K562 (cell line): ENCODE measurements at regions not wholly inside any gene's neighbourhood (a gene's known extent, or its start where the extent isn't known, plus 50 kb on each side); places are given as distances from the start of the nearest gene placed in this dataset.

Experiments used
- AFF1 ChIP-seq, 2 experiments: fragments of 450-650 bp; IDR thresholded peaks; 2 replicates each; pipeline ENCODE4 v1.6.1; 2018; ENCODE audit warnings: mild to moderate bottlenecking in 2 of 2, low read depth in 1 of 2; ENCODE audit not compliant: partially characterized antibody in 2 of 2
- ATF2 ChIP-seq: sonication (generic); formaldehyde crosslinking; IDR thresholded peaks from 2 replicates; pipeline ENCODE4 v1.8.1; 2022; ENCODE audit warnings: missing genetic modification reagents
- CBX8 ChIP-seq: fragments of 200-600 bp; sonication (generic); IDR thresholded peaks from 2 replicates; pipeline ENCODE4 v1.6.1; 2012; ENCODE audit warnings: borderline replicate concordance, mixed run types, low read depth, mild to moderate bottlenecking, moderate library complexity, mixed read lengths, low read length, control low read depth, inconsistent platforms; ENCODE audit not compliant: poor library complexity, severe bottlenecking; ENCODE audit errors: extremely low read depth
- DACH1 ChIP-seq: fragments of 450-650 bp; IDR thresholded peaks from 2 replicates; pipeline ENCODE4 v1.6.1; 2018; ENCODE audit not compliant: partially characterized antibody
- DMBX1 ChIP-seq: fragments of 250-450 bp; sonication (Bioruptor Pico); IDR thresholded peaks from 2 replicates; pipeline ENCODE4 v1.8.0; 2022; ENCODE audit warnings: inconsistent platforms, mild to moderate bottlenecking, moderate library complexity, borderline replicate concordance
- EGR1 ChIP-seq: fragments of 450-650 bp; conservative IDR thresholded peaks from 2 replicates; pipeline ENCODE4 v1.6.1; 2017; ENCODE audit warnings: mild to moderate bottlenecking
- EHMT2 ChIP-seq: fragments of 450-650 bp; IDR thresholded peaks from 2 replicates; pipeline ENCODE4 v1.6.1; 2018; ENCODE audit warnings: antibody characterized with exemption
- ELF1 ChIP-seq: fragments of 200-800 bp; sonication (Bioruptor generic); IDR thresholded peaks from 2 replicates; pipeline ENCODE4 v1.6.1; 2016; ENCODE audit warnings: missing genetic modification characterization, missing compliant biosample characterization
- KDM1A ChIP-seq, 2 experiments: fragments of 450-650 bp; IDR thresholded peaks; 2 replicates each; pipeline ENCODE4 v1.6.1; 2016; ENCODE audit warnings: mild to moderate bottlenecking in 2 of 2
- LEF1 ChIP-seq: fragments of 450-650 bp; IDR thresholded peaks from 2 replicates; pipeline ENCODE4 v1.6.1; 2016; ENCODE audit warnings: mild to moderate bottlenecking
- MXI1 ChIP-seq: IDR thresholded peaks from 2 replicates; pipeline ENCODE4 v1.6.1; 2011; ENCODE audit warnings: low read depth, mild to moderate bottlenecking, improper control_type of control experiment, low read length
- NFXL1 ChIP-seq: fragments of 450-650 bp; formaldehyde crosslinking; IDR thresholded peaks from 2 replicates; pipeline ENCODE4 v1.4.0; 2021; ENCODE audit warnings: mild to moderate bottlenecking
- NR2F6 ChIP-seq: fragments of 450-650 bp; formaldehyde crosslinking; IDR thresholded peaks from 2 replicates; pipeline ENCODE4 v1.4.0; 2020; ENCODE audit warnings: mild to moderate bottlenecking
- PTBP1 ChIP-seq: fragments of 200-400 bp; formaldehyde crosslinking; IDR thresholded peaks from 2 replicates; pipeline ENCODE4 v1.6.1; 2017; ENCODE audit warnings: low read depth, low read length
- RBFOX2 ChIP-seq: fragments of 200-400 bp; formaldehyde crosslinking; IDR thresholded peaks from 2 replicates; pipeline ENCODE4 v1.6.1; 2017; ENCODE audit warnings: low read depth, mild to moderate bottlenecking, low read length, moderate library complexity
- SAP30 ChIP-seq: fragments of 200-600 bp; sonication (generic); IDR thresholded peaks from 2 replicates; pipeline ENCODE4 v1.6.1; 2012; ENCODE audit warnings: borderline replicate concordance, low read depth, mild to moderate bottlenecking, moderate library complexity, low read length, control low read depth, inconsistent platforms; ENCODE audit not compliant: insufficient read depth, poor library complexity, severe bottlenecking
- SMAD1 ChIP-seq: fragments of 150-350 bp; IDR thresholded peaks from 2 replicates; pipeline ENCODE4 v1.6.1; 2014; ENCODE audit warnings: low read length, low read depth; ENCODE audit not compliant: partially characterized antibody
- TARDBP ChIP-seq: fragments of 450-650 bp; IDR thresholded peaks from 2 replicates; pipeline ENCODE4 v1.6.1; 2016
- ZNF224 ChIP-seq: sonication (generic); formaldehyde crosslinking; IDR thresholded peaks from 2 replicates; pipeline ENCODE4 v1.8.0; 2022; ENCODE audit warnings: mild to moderate bottlenecking, missing genetic modification reagents
- ZNF239 ChIP-seq: fragments of 250-450 bp; sonication (Bioruptor Pico); IDR thresholded peaks from 2 replicates; pipeline ENCODE4 v1.4.0; 2020; ENCODE audit warnings: mild to moderate bottlenecking
- ZNF280B ChIP-seq: fragments of 250-450 bp; sonication (Bioruptor Pico); IDR thresholded peaks from 2 replicates; pipeline ENCODE4 v1.5.1; 2021; ENCODE audit warnings: mild to moderate bottlenecking
- ZNF347 ChIP-seq: fragments of 450-650 bp; formaldehyde crosslinking; IDR thresholded peaks from 2 replicates; pipeline ENCODE4 v1.4.0; 2020; ENCODE audit warnings: low read depth, mild to moderate bottlenecking, moderate library complexity
- ZNF41 ChIP-seq: fragments of 250-450 bp; sonication (Bioruptor Pico); conservative IDR thresholded peaks from 2 replicates; pipeline ENCODE4 v1.4.0; 2020; ENCODE audit warnings: mild to moderate bottlenecking
- ZNF707 ChIP-seq: fragments of 250-450 bp; sonication (Bioruptor Pico); conservative IDR thresholded peaks from 2 replicates; pipeline ENCODE4 v1.8.0; 2022; ENCODE audit warnings: inconsistent platforms, mild to moderate bottlenecking, moderate library complexity

- TF ChIP-seq SAP30: no peak
- peak; percentile 99 for TF ChIP-seq DMBX1 (CRISPR knock-in tag)
- no peak; the same call in 1 of the 2 replicates for TF ChIP-seq LEF1
- TF ChIP-seq DACH1: no peak
- TF ChIP-seq NFXL1 (CRISPR knock-in tag): peak; percentile 89; the same call in 1 of the 2 replicates
- 0 out of 2 replicates have a peak, but pooled peaks have one; percentile 56 for TF ChIP-seq ZNF280B (CRISPR knock-in tag)
- TF ChIP-seq ZNF239 (CRISPR knock-in tag): peak; percentile 88
- TF ChIP-seq SMAD1: no peak
- TF ChIP-seq KDM1A (IDR thresholded peaks at IDR 0.05): no peak
- no peak for TF ChIP-seq RBFOX2
- no peak for TF ChIP-seq ZNF347 (CRISPR knock-in tag)
- no peak for TF ChIP-seq MXI1
- no peak for TF ChIP-seq TARDBP
- TF ChIP-seq ATF2: no peak
- TF ChIP-seq ELF1: peak; percentile 34
- no peak for TF ChIP-seq EHMT2
- TF ChIP-seq ZNF41 (CRISPR knock-in tag): peak; percentile 86
- no peak for TF ChIP-seq AFF1 (IDR thresholded peaks at IDR 0.05; ENCODE audit: low read depth in 1 of 2, partially characterized antibody in 2 of 2)
- TF ChIP-seq PTBP1: no peak
- TF ChIP-seq EGR1: no peak
- no peak for TF ChIP-seq ZNF224 (CRISPR knock-in tag)
- no peak for TF ChIP-seq CBX8
- TF ChIP-seq ZNF707: no peak
- TF ChIP-seq NR2F6 (CRISPR knock-in tag): no peak
These were observed 1313.5 kb upstream of the TMEM132C start (continued) for GRCh38 chr12:126953365-126953889.
